Left lung (tissue), 4 donors: ENCODE measurements at regions not wholly inside any gene's neighbourhood (a gene's known extent, or its start where the extent isn't known, plus 50 kb on each side); places are given as distances from the start of the nearest gene placed in this dataset.

Experiments
- ATAC-seq: fragments of 200-7000 bp; cut with Tn5 transposase; one replicate; pipeline ENCODE4 v1.9.1; 2020; ENCODE audit warnings: moderate library complexity
- DNase-seq, 4 donors: peaks; one replicate each; pipeline ENCODE4 v3.0.0-alpha.2; 2013 to 2020
- H3K27ac ChIP-seq, 2 donors: fragments of 200-600 bp; sonication (generic) in 1 of 2; one replicate each; pipeline versions ENCODE4 v1.5.0 to v1.8.0; 2020 to 2021
- H3K27me3 ChIP-seq, 2 donors: fragments of 200-600 bp; sonication (generic) in 1 of 2; one replicate each; pipeline versions ENCODE4 v1.5.0 to v1.8.0; 2020 to 2021
- H3K36me3 ChIP-seq, 2 donors: fragments of 200-600 bp; sonication (generic) in 1 of 2; one replicate each; pipeline versions ENCODE4 v1.5.0 to v1.8.0; 2020 to 2021
- H3K4me1 ChIP-seq, 2 donors: fragments of 200-600 bp; one replicate each; pipeline ENCODE4 v1.8.0; 2021
- H3K4me3 ChIP-seq, 2 donors: fragments of 200-600 bp; sonication (generic) in 1 of 2; one replicate each; pipeline versions ENCODE4 v1.5.0 to v1.8.0; 2020 to 2021; ENCODE audit warnings: mild to moderate bottlenecking in 1 of 2
- H3K9me3 ChIP-seq, 2 donors: fragments of 200-600 bp; sonication (generic) in 1 of 2; one replicate each; pipeline versions ENCODE4 v1.5.0 to v1.8.0; 2020 to 2021
- CTCF ChIP-seq, 2 donors: fragments of 200-600 bp; sonication (generic) in 1 of 2; IDR thresholded peaks; one replicate each; pipeline versions ENCODE4 v1.5.0 to v1.8.0; 2021; ENCODE audit warnings: antibody characterized with exemption in 2 of 2
- intact Hi-C, 2 donors: fragments of 100-400 bp; cut with DNase I; formaldehyde crosslinking; loops; one replicate each; pipeline versions ENCODE4 v1.11.2 to v1.14.2; 2022
- donor health status: DM: no; HTN: yes; CAD: no.
- donor health status: DM: no; HTN: no; CAD: no.

- TF ChIP-seq CTCF (IDR thresholded peaks at IDR 0.05) = no peak
- ATAC-seq = no peak
- H3K4me1 ChIP-seq = no peaks in the 10 kb centered on the region
- H3K9me3 ChIP-seq = peaks cover 0 to 5% of the 10 kb centered on the region in 2 donors
- H3K36me3 ChIP-seq = no peaks in the 10 kb centered on the region
- H3K4me3 ChIP-seq = no peak overlapping the region
- intact Hi-C loops = no loop called here
- H3K27me3 ChIP-seq = no peaks in the 10 kb centered on the region
- no peak overlapping the region for H3K27ac ChIP-seq
- peak in 2 of 4 donors; percentile 3 to 43 for DNase-seq
Observed at GRCh38 chr1:214727274-214727673, 124.3 kb downstream of the CENPF start.

- H3K27ac ChIP-seq = no peak overlapping the region
- intact Hi-C loops = no loop called here
Observed at GRCh38 chr1:214739621-214740238, 136.7 kb downstream of the CENPF start.

GRCh38 chr1:214740471-214740870, 137.5 kb downstream of the CENPF start:
- DNase-seq (no peak), ATAC-seq (no peak)
- intact Hi-C loops = no loop called here
- Histone ChIP-seq H3K36me3 (no peaks in the 10 kb centered on the region), H3K4me3 (no peak overlapping the region), H3K27ac (no peak overlapping the region), H3K4me1 (no peaks in the 10 kb centered on the region), H3K27me3 (no peaks in the 10 kb centered on the region), H3K9me3 (no peaks in the 10 kb centered on the region)
- TF ChIP-seq CTCF (IDR thresholded peaks at IDR 0.05) = no peak

More at GRCh38 chr1:214739621-214740238, 136.7 kb downstream of the CENPF start:
- no peak for DNase-seq
- no peak for TF ChIP-seq CTCF (IDR thresholded peaks at IDR 0.05)
- Histone ChIP-seq H3K9me3 (no peaks in the 10 kb centered on the region), H3K4me3 (no peak overlapping the region), H3K27me3 (no peaks in the 10 kb centered on the region), H3K4me1 (no peaks in the 10 kb centered on the region), H3K36me3 (no peaks in the 10 kb centered on the region)
- ATAC-seq = no peak

GRCh38 chr1:214747050-214747635, 144.1 kb downstream of the CENPF start:
- Histone ChIP-seq H3K9me3 (no peaks in the 10 kb centered on the region), H3K27ac (no peak overlapping the region), H3K4me3 (no peak overlapping the region), H3K36me3 (no peaks in the 10 kb centered on the region), H3K27me3 (no peaks in the 10 kb centered on the region), H3K4me1 (no peaks in the 10 kb centered on the region)
- ATAC-seq (no peak), DNase-seq (no peak)
- intact Hi-C loops = no loop called here
- TF ChIP-seq CTCF (IDR thresholded peaks at IDR 0.05) = no peak

- H3K9me3 ChIP-seq = peaks cover 0 to 15% of the 10 kb centered on the region in 2 donors
- ATAC-seq (no peak), DNase-seq (no peak)
- H3K27me3 ChIP-seq = no peaks in the 10 kb centered on the region
- intact Hi-C loops = no loop called here
- H3K27ac ChIP-seq = no peak overlapping the region
- TF ChIP-seq CTCF (IDR thresholded peaks at IDR 0.05) = no peak
- H3K4me1 ChIP-seq = no peaks in the 10 kb centered on the region
- H3K4me3 ChIP-seq = no peak overlapping the region
- H3K36me3 ChIP-seq = no peaks in the 10 kb centered on the region
Observed at GRCh38 chr1:214753236-214753852, 150.3 kb downstream of the CENPF start.
